Duodenal mucosa (tissue), 2 donors: ENCODE measurements at regions not wholly inside any gene's neighbourhood (a gene's known extent, or its start where the extent isn't known, plus 50 kb on each side); places are given as distances from the start of the nearest gene placed in this dataset.

Source experiments
- H3K27ac ChIP-seq: one replicate; pipeline ENCODE4 v1.7.0; 2013; ENCODE audit warnings: low read depth, low read length
- H3K27me3 ChIP-seq, 2 donors: one replicate each; pipeline ENCODE4 v1.7.0; 2013; ENCODE audit warnings: low read length in 2 of 2, control low read depth in 1 of 2; ENCODE audit not compliant: insufficient read depth in 2 of 2, control insufficient read depth in 1 of 2
- H3K36me3 ChIP-seq, 2 donors: one replicate each; pipeline ENCODE4 v1.7.0; 2013; ENCODE audit warnings: low read length in 2 of 2, control low read depth in 1 of 2; ENCODE audit not compliant: insufficient read depth in 2 of 2, control insufficient read depth in 1 of 2
- H3K4me1 ChIP-seq, 2 donors: one replicate each; pipeline ENCODE4 v1.7.0; 2013; ENCODE audit warnings: low read length in 2 of 2, control low read depth in 1 of 2; ENCODE audit not compliant: insufficient read depth in 2 of 2, control insufficient read depth in 1 of 2
- H3K4me3 ChIP-seq, 2 donors: one replicate each; pipeline ENCODE4 v1.7.0; 2013; ENCODE audit warnings: low read length in 2 of 2, low read depth in 1 of 2
- H3K9ac ChIP-seq, 2 donors: one replicate each; pipeline ENCODE4 v1.7.0; 2013; ENCODE audit warnings: low read length in 2 of 2, low read depth in 1 of 2
- H3K9me3 ChIP-seq, 2 donors: one replicate each; pipeline ENCODE4 v1.7.0; 2013; ENCODE audit warnings: low read length in 2 of 2, control low read depth in 1 of 2; ENCODE audit not compliant: control insufficient read depth in 1 of 2

DNA sequence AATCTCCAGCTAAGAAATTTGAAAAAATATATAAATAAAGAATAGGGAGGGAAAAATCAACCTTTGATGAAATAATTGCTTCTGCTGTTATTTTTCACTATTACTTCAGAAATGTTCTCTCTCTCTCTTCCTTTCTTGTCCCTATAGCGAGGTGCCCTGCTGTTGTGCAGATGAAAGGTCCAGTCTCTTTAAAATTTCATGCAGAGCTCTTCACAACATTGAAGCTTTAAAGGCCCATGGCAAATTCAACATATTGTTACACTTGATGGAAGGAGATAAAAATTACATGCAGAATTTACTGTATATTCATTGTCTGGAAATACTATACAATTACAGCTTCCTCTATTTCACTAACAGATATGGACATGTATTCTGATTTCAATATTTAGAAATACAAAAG, 86.4 kb upstream of the PSMD7 start:
- Histone ChIP-seq H3K27ac (no peak overlapping the region), H3K9me3 (no peaks in the 10 kb centered on the region), H3K36me3 (no peaks in the 10 kb centered on the region), H3K4me1 (no peaks in the 10 kb centered on the region), H3K9ac (no peak overlapping the region), H3K27me3 (no peaks in the 10 kb centered on the region), H3K4me3 (no peak overlapping the region)

- Histone ChIP-seq H3K27me3 (no peaks in the 10 kb centered on the region), H3K4me1 (no peaks in the 10 kb centered on the region), H3K27ac (no peak overlapping the region), H3K9me3 (no peaks in the 10 kb centered on the region), H3K36me3 (no peaks in the 10 kb centered on the region), H3K9ac (no peak overlapping the region), H3K4me3 (no peak overlapping the region)
Measured at GRCh38 chr16:74202009-74202408, 94.6 kb upstream of the PSMD7 start.

DNA sequence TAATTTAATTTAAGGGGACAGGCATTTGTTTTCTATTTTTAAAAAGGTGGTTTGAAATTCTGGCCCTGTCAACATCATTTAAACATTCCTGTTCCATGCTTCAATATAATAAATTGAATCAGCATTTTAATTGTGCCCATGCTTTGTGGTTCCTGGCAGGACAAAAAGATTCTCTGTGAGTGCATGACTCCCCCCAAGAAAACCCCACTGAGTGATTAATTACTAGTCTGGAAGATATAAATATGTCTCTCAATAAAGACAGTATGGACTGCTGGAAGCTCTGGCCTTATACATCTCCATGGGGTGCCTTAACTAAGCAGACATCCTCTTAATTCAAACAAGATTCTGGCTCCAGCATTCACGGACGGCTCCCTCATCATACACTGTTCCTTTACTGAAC, 95.0 kb upstream of the PSMD7 start:
- Histone ChIP-seq H3K9ac (no peak overlapping the region), H3K27ac (no peak overlapping the region), H3K36me3 (no peaks in the 10 kb centered on the region), H3K9me3 (no peaks in the 10 kb centered on the region), H3K27me3 (no peaks in the 10 kb centered on the region), H3K4me3 (no peak overlapping the region), H3K4me1 (no peaks in the 10 kb centered on the region)

GRCh38 chr16:74200921-74201320, 95.7 kb upstream of the PSMD7 start:
- H3K9me3 ChIP-seq, result no peaks in the 10 kb centered on the region
- no peaks in the 10 kb centered on the region for H3K36me3 ChIP-seq
- no peaks in the 10 kb centered on the region for H3K4me1 ChIP-seq
- no peak overlapping the region for H3K4me3 ChIP-seq
- no peak overlapping the region for H3K9ac ChIP-seq
- no peaks in the 10 kb centered on the region for H3K27me3 ChIP-seq
- H3K27ac ChIP-seq, result no peak overlapping the region

DNA sequence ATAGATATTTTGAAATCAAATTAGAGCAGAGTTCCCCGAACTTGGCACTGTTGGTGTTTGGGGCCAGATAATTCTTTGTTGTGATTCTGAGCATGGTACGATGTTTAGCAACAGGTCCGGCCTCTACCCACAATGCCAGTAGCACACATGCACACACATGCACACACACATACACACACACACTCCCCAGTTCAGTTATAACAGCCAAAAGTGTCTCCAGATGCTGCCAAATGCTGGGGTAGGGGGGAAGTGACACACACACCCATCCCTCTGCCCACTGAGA, 96.8 kb upstream of the PSMD7 start:
- H3K9ac ChIP-seq, result no peak overlapping the region
- no peak overlapping the region for H3K27ac ChIP-seq
- H3K9me3 ChIP-seq, result no peaks in the 10 kb centered on the region
- no peaks in the 10 kb centered on the region for H3K27me3 ChIP-seq
- no peaks in the 10 kb centered on the region for H3K4me1 ChIP-seq
- H3K36me3 ChIP-seq, result no peaks in the 10 kb centered on the region
- H3K4me3 ChIP-seq, result no peak overlapping the region

DNA sequence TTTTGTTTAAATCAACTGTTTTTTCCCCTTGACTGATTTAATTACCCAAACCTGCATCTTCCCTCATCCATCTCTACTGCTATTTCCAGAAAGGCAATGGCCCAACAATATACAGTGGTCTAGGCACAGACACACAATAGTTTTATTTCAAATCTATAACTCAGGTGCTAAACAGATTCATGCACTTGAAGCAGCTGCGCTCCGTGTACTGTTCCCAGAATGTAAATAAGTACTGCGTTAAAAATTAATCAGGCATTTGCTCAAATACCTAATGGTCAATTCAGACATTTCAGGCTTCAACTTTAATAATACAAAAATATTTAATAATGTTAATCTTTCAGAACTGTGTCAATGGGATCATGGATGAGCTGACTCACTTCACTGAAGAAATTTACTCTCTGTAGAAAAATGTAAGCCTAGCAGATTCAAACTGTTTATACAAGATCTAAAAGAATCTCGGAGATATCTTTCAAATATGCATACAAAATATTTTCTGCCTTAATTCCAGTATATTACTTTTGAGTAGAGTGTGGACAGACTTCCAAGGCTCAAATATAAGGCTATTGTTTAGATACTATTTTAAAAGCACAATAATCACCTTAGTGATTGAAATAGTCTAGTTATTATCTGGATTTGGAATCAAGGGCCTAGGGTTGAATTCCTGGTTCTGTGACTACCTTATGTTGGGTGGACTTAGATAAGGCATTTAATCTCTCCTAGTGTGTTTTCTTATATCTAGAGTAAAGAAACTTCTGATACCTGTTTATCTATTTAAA, 97.4 kb upstream of the PSMD7 start:
- no peak overlapping the region for H3K27ac ChIP-seq
- H3K36me3 ChIP-seq, result no peaks in the 10 kb centered on the region
- no peak overlapping the region for H3K9ac ChIP-seq
- H3K27me3 ChIP-seq, result no peaks in the 10 kb centered on the region
- H3K4me1 ChIP-seq, result no peaks in the 10 kb centered on the region
- no peaks in the 10 kb centered on the region for H3K9me3 ChIP-seq
- no peak overlapping the region for H3K4me3 ChIP-seq

GRCh38 chr16:74192281-74192797, 104.3 kb upstream of the PSMD7 start:
- Histone ChIP-seq H3K36me3 (no peaks in the 10 kb centered on the region), H3K9ac (no peak overlapping the region), H3K27me3 (no peaks in the 10 kb centered on the region), H3K4me1 (no peaks in the 10 kb centered on the region), H3K27ac (no peak overlapping the region), H3K4me3 (no peak overlapping the region), H3K9me3 (no peaks in the 10 kb centered on the region)

- Histone ChIP-seq H3K27me3 (no peaks in the 10 kb centered on the region), H3K9ac (no peak overlapping the region), H3K36me3 (no peaks in the 10 kb centered on the region), H3K4me1 (no peaks in the 10 kb centered on the region), H3K4me3 (no peak overlapping the region), H3K27ac (no peak overlapping the region), H3K9me3 (no peaks in the 10 kb centered on the region)
Measured at GRCh38 chr16:74190292-74190691, 106.3 kb upstream of the PSMD7 start.

DNA sequence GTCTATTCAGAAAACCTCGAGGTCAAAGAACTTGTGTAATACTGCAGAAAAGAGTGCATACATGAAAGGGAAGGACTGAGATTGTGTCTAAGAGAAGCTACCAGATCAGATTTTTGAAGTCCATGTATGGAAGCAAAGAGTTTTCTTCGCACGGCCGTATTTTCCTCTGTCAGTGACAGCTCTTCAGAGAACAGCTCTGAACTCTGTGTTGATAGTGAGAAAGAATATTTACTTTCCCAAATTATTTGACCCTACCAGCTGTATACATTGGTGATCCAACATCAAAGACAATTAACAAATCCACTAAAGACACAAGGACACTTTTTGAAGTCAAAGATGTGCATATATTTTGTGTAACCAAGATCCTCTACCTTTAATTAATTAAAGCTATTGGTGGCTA, 107.8 kb upstream of the PSMD7 start:
- no peak overlapping the region for H3K4me3 ChIP-seq
- H3K9ac ChIP-seq, result no peak overlapping the region
- H3K4me1 ChIP-seq, result no peaks in the 10 kb centered on the region
- no peaks in the 10 kb centered on the region for H3K27me3 ChIP-seq
- H3K36me3 ChIP-seq, result no peaks in the 10 kb centered on the region
- H3K27ac ChIP-seq, result no peak overlapping the region
- no peaks in the 10 kb centered on the region for H3K9me3 ChIP-seq

GRCh38 chr16:74186561-74186971, 110.0 kb upstream of the PSMD7 start:
- Histone ChIP-seq H3K27ac (no peak overlapping the region), H3K4me3 (no peak overlapping the region), H3K9ac (no peak overlapping the region), H3K36me3 (no peaks in the 10 kb centered on the region), H3K9me3 (peaks cover 0 to 2% of the 10 kb centered on the region in 2 donors), H3K4me1 (no peaks in the 10 kb centered on the region), H3K27me3 (no peaks in the 10 kb centered on the region)
